MM.1S (cell line): ENCODE measurements at regions not wholly inside any gene's neighbourhood (a gene's known extent, or its start where the extent isn't known, plus 50 kb on each side); places are given as distances from the start of the nearest gene placed in this dataset.

Experiments used
- CTCF ChIP-seq: fragments of 300-600 bp; sonication (generic); IDR thresholded peaks from 2 replicates; pipeline ENCODE4 v1.5.1; 2016; ENCODE audit warnings: antibody characterized with exemption, low read length, mixed read lengths
- EZH2 ChIP-seq: fragments of 300-600 bp; sonication (generic); optimal IDR thresholded peaks from 2 replicates; pipeline ENCODE3; 2017; ENCODE audit warnings: low read depth, mild to moderate bottlenecking, antibody characterized with exemption, low read length, mixed read lengths

- TF ChIP-seq CTCF, result no peak
- no peak for TF ChIP-seq EZH2
These were observed 180.7 kb downstream of the ERCC6L2 start for GRCh38 chr9:96056226-96056625.
